GM12864 (cell line): ENCODE measurements at regions not wholly inside any gene's neighbourhood (a gene's known extent, or its start where the extent isn't known, plus 50 kb on each side); places are given as distances from the start of the nearest gene placed in this dataset.
"Not testable (repeated sequence)": the region's sequence is repeated elsewhere in the genome, so short reads cannot be mapped to it uniquely, and the experiment has no call there.

ENCODE experiments used
- DNase-seq: peaks from one replicate; pipeline ENCODE4 v3.0.0-alpha.2; 2011; ENCODE audit warnings: low read depth
- H3K4me3 ChIP-seq: 2 replicates; pipeline ENCODE4 v1.5.1; 2011; ENCODE audit warnings: mild to moderate bottlenecking, low read depth, low read length, control low read depth
- CTCF ChIP-seq: IDR thresholded peaks from 2 replicates; pipeline ENCODE4 v1.5.1; 2011; ENCODE audit warnings: low read depth, mild to moderate bottlenecking, moderate library complexity, low read length, control low read depth, inconsistent platforms; ENCODE audit errors: missing control alignments

GRCh38 chr1:100597061-100597741 is 59.3 kb downstream of the GPR88 start:
- DNase-seq, result no peak
- TF ChIP-seq CTCF, result no peak
- no peak overlapping the region for H3K4me3 ChIP-seq

GRCh38 chr1:100597784-100598183 is 59.8 kb downstream of the GPR88 start:
- TF ChIP-seq CTCF, result no peak
- DNase-seq, result no peak
- H3K4me3 ChIP-seq, result no peak overlapping the region

GRCh38 chr1:100600377-100600776 is 62.4 kb downstream of the GPR88 start:
- DNase-seq, result not testable (repeated sequence)

GRCh38 chr1:100602028-100602427 is 64.1 kb downstream of the GPR88 start:
- DNase-seq, result not testable (repeated sequence)

More at GRCh38 chr1:100600377-100600776, 62.4 kb downstream of the GPR88 start:
- H3K4me3 ChIP-seq, result not testable (repeated sequence)

GRCh38 chr1:100604372-100604771 is 66.4 kb downstream of the GPR88 start:
- no peak overlapping the region for H3K4me3 ChIP-seq
- DNase-seq, result no peak
- TF ChIP-seq CTCF, result no peak

More at GRCh38 chr1:100602028-100602427, 64.1 kb downstream of the GPR88 start:
- H3K4me3 ChIP-seq, result not testable (repeated sequence)

- DNase-seq, result no peak
- peak; percentile 9 for TF ChIP-seq CTCF
- no peak overlapping the region for H3K4me3 ChIP-seq
These were observed 68.5 kb downstream of the GPR88 start for GRCh38 chr1:100606438-100606837.

- TF ChIP-seq CTCF, result no peak
- no peak overlapping the region for H3K4me3 ChIP-seq
- DNase-seq, result no peak
These were observed 69.8 kb downstream of the GPR88 start for GRCh38 chr1:100607628-100608240.

- no peak for DNase-seq
- TF ChIP-seq CTCF, result no peak
- no peak overlapping the region for H3K4me3 ChIP-seq
These were observed 71.9 kb downstream of the GPR88 start for GRCh38 chr1:100609849-100610248.
